NCI-H1105 (cell line): ENCODE measurements at regions not wholly inside any gene's neighbourhood (a gene's known extent, or its start where the extent isn't known, plus 50 kb on each side); places are given as distances from the start of the nearest gene placed in this dataset.
"Not testable (repeated sequence)": the region's sequence is repeated elsewhere in the genome, so short reads cannot be mapped to it uniquely, and the experiment has no call there.

Source experiments
- DNase-seq: peaks from one replicate; lab custom pipeline; 2025; lab: John Stamatoyannopoulos, UW

- no peak for DNase-seq
Measured at GRCh38 chr14:83909507-83909906, 1620.4 kb upstream of the FLRT2 start.

- DNase-seq: no peak
Measured at GRCh38 chr14:83912032-83912642, 1617.8 kb upstream of the FLRT2 start.

GRCh38 chr14:83913476-83913875 lies 1616.5 kb upstream of the FLRT2 start:
- DNase-seq: no peak

GRCh38 chr14:83918546-83918945 lies 1611.4 kb upstream of the FLRT2 start:
- DNase-seq: no peak

- DNase-seq: not testable (repeated sequence)
Measured at GRCh38 chr14:83919675-83920074, 1610.3 kb upstream of the FLRT2 start.

GRCh38 chr14:83923842-83924241 lies 1606.1 kb upstream of the FLRT2 start:
- no peak for DNase-seq

- DNase-seq: no peak
Measured at GRCh38 chr14:83924259-83924658, 1605.7 kb upstream of the FLRT2 start.

GRCh38 chr14:83940253-83940652 lies 1589.7 kb upstream of the FLRT2 start:
- no peak for DNase-seq

GRCh38 chr14:83958359-83958758 lies 1571.6 kb upstream of the FLRT2 start:
- DNase-seq: no peak

- no peak for DNase-seq
Measured at GRCh38 chr14:83960832-83961512, 1569.0 kb upstream of the FLRT2 start.

GRCh38 chr14:83969998-83970397 lies 1559.9 kb upstream of the FLRT2 start:
- no peak for DNase-seq

GRCh38 chr14:83972631-83973030 lies 1557.3 kb upstream of the FLRT2 start:
- no peak for DNase-seq

- no peak for DNase-seq
Measured at GRCh38 chr14:83974647-83975163, 1555.2 kb upstream of the FLRT2 start.

GRCh38 chr14:83975435-83975834 lies 1554.5 kb upstream of the FLRT2 start:
- no peak for DNase-seq

- no peak for DNase-seq
Measured at GRCh38 chr14:83975841-83976770, 1553.8 kb upstream of the FLRT2 start.

- no peak for DNase-seq
Measured at GRCh38 chr14:83977583-83977982, 1552.4 kb upstream of the FLRT2 start.

- not testable (repeated sequence) for DNase-seq
Measured at GRCh38 chr14:83981676-83982258, 1548.2 kb upstream of the FLRT2 start.

GRCh38 chr14:83988275-83988674 lies 1541.7 kb upstream of the FLRT2 start:
- no peak for DNase-seq

- no peak for DNase-seq
Measured at GRCh38 chr14:83991666-83992065, 1538.3 kb upstream of the FLRT2 start.

GRCh38 chr14:83992857-83993256 lies 1537.1 kb upstream of the FLRT2 start:
- no peak for DNase-seq

GRCh38 chr14:83993545-83993944 lies 1536.4 kb upstream of the FLRT2 start:
- no peak for DNase-seq

- DNase-seq: no peak
Measured at GRCh38 chr14:83994020-83994419, 1535.9 kb upstream of the FLRT2 start.
